Renal cortical epithelial cell (primary cell): ENCODE measurements at regions not wholly inside any gene's neighbourhood (a gene's known extent, or its start where the extent isn't known, plus 50 kb on each side); places are given as distances from the start of the nearest gene placed in this dataset.
"Not testable (repeated sequence)": the region's sequence is repeated elsewhere in the genome, so short reads cannot be mapped to it uniquely, and the experiment has no call there.

Source experiments
- DNase-seq: peaks from one replicate; pipeline ENCODE4 v3.0.0-alpha.2; 2011; ENCODE audit warnings: low read depth

DNA sequence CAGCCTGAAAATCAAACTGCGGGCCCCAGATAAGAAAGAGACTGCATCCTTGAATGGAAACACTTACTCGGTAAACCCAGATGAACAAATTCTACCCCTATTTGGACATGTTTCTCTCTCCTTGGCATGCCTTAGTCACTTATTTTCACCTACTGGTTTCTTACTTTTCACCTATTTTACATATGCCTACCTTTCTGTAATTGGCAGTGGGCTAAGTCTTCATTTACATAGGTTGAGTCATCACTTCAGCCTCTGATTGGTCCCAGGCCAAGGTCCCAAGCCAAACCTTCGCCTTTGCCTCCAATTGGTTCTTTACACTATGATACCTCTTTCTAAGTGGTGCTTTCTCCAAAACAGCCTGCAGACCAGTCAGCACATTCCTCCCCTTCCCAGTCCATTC, 111.3 kb downstream of the DYRK2 start:
- DNase-seq = peak; percentile 12

DNA sequence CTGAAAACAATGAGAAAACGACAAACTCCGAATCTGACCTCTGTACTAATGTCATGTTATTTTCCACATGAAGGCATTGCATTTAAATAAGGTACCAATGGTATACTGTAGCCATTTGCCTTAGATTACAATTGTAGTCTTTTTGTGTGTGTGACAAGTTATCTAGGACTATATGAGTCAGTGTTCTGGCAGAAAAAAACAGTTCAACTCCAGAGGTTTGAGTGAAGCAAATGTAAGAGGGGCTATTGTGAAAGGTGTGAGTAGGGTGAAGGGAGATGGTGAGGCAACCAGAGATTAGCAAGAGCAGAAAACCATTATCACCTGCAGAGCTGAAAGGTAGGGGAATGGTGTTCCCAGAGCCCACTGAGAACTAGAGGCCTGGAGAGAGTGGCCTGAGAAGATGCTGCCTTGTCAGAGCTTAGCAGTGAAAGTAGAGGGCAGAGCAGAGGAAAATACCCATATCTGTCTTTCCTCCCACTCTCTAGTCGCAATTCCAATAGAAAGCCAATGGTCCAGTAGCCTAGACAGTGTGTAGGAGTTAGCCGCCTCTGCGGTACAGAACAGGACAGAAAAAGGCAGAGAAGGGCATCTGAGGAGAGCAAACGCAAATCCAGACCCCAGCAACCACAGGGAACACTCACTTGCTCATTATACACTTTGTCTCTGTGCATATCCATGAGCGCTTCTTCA, 112.2 kb downstream of the DYRK2 start:
- DNase-seq = peak; percentile 27

DNA sequence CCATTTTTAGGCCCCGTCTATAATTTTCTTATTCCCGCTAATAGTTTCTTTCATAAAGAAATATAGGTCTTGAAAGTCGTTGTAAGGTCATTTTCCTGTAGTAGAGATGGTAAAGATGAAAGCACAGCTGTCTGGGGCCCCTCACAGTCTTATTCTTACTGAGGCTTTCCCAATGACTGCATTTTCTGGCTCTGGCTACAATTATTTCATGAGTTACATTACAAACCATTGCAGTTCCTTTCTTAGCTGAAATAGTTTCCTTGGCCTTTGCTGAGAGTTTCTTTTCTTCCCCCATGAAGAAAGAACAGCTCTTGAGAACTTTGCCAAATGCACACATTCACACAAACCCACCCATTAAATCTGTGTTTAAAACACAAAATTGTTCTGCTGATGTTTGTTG, 113.0 kb downstream of the DYRK2 start:
- DNase-seq = no peak

DNA sequence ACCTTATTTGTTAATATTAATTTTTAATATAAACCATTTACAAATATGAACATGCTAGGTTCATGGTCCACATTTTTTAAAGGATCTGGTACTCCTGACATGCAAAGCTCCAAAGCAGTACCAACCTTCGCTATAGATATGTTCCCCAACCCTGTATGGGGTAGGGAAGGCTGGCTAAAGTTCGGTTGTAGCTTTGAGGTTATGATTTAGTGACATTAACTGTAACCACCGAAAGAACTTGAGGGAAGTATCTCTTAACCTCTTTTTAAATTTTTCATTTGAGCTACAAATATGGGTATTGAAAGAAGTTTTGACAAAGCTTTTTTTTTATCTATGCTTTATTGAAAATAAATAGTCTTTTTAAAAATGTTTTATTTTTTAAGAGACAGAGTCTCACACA, 115.5 kb downstream of the DYRK2 start:
- DNase-seq = no peak

DNA sequence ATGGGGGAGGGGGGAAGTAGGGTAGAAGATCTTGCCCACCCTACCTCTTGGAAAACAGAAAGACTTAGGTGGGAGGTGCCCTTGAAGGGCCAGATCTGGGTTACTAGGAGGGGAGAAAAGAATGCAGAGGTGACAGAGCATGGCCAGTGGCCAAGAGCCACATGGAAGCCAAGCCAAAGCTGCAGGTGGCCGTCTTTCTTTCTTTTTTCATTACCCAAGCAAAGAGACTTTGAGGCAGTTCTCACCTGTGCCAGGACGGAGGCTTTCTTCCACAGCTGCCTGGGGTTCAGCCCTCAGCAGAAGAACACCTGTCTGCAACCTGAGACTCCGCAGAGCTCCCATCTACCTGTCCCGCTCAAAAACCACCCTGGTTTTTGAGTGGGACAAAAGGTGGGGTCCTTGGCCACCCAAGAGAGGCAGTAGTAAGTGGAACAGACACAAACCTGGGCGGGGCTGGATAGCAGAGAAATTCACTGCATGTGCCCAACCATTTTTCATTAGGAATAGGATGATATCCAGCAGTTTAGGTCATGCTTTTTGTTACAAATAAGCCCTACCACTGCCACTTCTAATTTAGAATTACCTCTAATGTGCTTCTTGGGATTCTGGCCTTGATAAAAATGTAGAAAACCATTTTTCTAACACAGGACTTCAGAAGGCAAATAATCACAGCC, 116.5 kb downstream of the DYRK2 start:
- DNase-seq = no peak

DNA sequence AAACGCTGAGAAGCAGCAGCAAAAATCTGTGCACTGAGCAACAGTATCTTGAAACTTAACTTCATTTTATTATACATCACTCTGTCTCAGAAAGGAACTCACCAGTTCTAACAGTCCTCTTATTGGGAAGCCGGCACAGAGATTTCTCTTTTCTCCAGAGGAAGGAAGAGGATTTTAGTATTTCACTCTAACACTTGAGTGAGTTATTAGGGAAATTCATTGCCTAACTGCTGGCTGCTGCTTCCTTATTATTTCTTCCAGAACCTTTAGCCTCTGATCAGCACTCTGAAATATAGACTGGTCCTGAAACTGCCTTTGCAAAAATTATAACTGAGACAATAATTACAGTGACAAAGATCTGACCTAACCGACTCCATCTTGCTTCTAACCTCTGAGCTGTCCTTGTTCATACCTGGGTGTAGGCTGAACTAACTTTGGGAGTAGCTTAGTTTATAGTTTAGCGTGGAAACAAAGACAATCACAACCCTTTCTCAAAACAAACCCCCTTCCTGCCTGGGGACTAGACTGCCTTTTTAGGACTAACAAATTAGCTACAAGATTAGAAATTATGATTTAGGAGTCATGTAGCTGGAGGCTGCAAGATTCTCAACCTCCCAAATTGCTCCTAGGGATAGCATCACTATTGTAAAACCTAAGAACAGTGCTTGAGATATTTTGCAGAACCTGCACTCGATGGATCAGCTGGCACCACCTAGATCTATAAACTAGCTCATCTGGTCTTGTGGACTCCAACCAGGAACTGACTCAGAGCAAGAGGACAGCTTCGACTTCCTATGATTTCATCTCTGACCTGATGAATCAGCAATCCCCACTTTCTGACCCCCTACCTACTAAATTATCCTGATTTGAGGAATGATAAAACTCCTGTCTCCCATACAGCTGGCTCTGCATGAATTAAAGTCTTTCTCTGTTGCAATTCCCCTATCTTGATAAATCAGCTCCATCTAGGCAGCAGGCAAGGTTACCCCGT, 117.5 kb downstream of the DYRK2 start:
- DNase-seq = peak; percentile 60

DNA sequence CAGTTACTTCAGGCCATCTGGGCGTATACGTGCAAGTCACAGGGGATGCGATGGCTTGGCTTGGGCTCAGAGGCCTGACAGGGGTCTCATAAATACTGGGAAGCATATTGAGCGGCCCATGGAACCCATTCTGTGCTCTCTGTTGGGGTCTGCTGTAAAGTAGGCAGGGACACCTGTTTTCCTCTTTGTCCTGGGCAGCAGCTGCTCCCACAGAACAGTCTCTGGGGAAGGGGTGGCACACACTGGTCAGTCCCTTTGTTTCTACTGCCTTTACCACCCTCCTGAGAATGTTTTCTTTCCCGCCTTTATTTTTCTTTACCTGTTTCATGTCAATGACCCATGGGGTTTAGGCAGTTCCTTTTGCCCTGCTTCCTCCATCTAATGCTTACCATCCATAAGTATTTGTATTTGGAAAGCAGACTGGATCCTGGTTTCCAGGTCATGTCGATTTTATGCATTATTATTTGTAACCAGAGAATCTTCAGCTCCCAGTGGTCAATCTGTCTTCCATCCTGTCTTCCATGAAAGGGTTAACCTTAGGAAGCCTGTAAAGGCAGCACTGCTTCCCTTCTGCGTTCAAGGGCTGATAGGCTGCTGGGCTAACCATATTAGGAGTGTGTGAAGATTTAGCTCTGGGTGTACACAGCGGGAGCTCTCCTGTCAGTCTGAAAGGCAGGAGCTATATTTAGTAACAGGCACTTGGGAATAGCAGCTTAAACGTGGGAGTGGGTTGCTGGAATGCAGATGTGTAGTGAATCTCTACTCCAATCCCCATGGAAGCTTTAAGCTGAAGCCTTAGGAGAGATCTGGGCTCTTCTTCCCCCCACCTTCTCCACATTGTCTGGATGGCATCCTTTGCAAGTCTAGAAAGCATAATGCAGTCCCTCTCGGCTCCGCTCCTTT, 124.0 kb downstream of the DYRK2 start:
- peak; percentile 11 for DNase-seq

DNA sequence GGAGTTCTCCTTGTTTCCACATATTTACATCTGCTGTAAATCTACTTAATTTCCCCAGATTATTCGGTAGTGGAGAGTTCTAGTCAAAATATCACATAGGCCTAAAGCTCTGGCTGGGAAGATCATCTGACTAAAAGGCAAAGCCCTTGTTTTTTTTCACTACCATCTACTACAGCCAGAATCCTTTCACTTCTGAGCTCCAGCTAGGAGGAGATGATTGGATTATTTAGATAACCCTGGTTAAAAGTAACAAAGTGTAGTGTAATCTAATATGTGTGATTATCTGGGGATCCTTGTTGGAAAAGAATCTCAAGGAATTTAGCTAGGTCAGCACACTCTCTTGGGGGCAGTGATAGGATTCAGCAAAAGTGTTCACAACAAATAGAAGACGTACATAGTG, 125.4 kb downstream of the DYRK2 start:
- DNase-seq = no peak

DNA sequence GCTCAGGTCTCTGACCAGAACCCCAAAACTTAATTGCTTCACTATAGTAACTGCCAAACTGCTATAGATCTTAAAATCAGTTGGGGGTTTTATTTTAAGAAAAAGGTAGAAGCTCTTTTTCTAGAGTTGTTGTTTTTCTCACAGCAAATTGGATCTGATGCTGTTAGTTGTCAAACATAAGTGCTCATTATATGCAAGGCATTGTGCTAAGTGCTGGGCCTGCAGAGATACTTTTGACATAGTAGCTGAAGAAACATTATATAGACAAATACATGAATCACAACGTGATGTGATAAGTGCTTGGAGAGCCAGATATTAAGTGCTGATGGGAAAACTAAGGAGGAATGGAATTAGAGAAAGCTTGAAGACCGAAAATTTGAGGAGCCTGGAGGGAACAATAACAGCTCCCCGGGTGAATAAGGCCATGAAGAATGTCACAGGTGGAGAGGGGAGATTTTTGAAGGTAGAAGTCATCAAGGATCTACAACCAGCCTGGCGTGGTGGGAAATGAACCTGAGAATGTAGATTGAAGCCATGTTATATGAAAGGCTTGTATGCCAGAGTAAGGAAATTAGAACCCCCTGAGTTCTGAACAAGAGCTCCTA, 126.5 kb downstream of the DYRK2 start:
- DNase-seq = peak; percentile 52

DNA sequence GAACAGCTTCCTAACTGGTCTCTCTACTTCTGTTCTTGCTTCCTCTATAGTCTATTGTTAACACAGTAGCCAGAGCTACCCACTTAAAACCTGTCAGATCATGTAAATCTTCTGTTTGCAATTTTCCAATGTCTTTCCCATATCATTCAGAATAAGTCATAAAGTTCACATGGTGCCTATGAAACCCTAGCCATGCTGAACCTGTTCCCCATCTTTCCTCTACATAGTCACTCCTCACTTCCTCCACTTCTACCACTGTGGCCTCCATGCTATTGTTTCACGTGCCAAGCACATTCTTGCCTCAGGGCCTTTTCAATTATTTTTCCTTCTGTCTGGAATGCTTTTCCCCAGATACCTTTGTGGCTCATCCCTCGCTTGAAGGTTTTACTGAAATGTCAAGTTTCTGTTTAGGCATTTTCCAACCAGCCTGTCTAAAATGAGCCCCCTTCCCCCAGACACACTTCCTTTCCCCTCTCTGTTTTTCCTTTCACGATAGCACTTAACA, 132.1 kb downstream of the DYRK2 start:
- DNase-seq = no peak

DNA sequence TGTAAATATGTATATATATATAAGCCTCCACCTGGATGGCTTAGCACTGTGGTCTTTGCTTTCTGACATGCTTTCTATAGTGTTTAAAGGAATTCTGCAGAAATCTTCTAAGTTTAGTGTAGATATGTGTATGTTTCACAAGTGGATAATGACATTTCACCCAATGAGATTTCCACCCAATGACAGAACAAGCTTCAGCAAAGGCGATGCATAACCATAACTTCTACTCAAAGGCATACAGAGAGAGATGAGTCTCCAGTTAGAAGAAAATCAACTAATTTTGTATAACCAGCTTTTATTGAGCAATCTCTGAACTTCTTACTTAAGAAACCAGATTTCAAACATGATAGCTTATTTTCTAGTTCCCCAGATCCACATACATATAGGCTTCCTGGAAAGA, 134.0 kb downstream of the DYRK2 start:
- no peak for DNase-seq

DNA sequence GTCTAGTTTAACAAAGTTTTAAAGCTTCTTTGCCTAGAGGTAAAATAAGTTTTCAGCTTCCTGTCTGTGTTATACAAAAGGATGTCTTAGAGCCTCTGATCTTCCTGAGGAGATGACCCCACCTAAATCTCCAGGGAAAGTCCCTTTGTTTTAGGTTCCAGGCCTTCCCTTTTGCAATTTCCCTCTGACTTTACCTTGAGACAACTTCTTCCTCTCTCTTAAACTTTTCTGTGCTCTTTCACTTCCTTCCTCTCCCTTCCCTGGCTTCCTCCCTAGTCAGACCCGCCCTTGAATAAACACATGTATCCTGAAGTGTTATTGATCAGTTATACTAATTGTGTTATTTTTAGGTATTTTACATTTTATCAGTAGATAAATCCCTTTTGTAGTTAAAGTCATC, 134.8 kb downstream of the DYRK2 start:
- no peak for DNase-seq

DNA sequence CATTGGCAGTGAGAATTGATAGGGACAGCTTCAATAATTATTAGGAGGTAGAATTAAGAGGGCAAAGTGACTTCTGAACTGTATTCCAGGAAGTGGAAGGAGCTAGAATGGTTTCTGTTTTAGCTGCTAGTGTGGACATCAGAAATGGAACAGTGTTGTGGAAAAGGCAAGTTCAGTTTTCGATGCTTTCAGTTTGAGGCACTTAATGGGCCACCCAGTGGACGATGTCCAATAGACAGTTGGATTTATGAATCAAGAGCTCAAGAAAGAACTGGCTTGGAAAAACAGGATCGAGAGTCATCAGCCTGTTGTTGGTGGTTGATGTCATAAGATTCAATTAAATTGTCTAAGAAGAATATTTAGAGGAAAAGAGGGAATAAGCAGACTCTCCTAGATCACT, 136.3 kb downstream of the DYRK2 start:
- no peak for DNase-seq

DNA sequence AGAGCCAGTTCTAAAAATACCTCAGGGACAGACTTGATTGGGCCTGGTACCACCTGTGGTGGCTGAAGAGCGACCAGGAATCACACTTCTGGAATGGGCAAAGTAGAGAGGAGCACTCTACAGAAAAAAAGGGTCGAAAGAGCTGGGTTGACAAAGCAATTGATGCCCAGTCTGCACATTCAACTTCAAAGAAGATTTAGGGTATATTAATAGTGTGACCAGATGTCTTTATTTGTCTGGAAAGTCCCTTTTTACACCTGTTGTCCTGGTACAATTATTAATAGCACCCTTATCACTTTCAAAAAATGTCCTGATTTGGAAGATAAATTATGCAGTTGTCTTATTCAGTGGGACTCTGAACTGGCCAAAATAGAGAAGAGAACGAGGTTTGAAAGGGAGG, 137.5 kb downstream of the DYRK2 start:
- no peak for DNase-seq

DNA sequence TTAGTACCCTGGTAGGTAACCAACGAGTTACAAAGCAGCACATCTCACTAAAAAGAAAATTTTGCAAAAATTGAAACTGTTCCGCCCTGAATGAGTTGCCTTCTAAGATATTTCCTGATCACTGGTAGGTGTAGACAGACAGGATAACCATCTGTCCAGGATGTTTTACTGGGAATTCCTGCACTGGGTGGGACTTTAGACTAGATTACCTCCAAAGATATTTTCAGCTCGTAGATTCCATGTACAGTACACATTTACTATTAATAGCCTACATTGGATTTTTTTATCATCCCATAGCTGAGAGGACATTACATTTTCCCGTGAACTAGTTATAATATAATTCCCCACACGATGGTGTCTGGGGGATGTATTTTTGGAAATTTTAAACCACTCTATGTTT, 139.6 kb downstream of the DYRK2 start:
- DNase-seq = no peak

DNA sequence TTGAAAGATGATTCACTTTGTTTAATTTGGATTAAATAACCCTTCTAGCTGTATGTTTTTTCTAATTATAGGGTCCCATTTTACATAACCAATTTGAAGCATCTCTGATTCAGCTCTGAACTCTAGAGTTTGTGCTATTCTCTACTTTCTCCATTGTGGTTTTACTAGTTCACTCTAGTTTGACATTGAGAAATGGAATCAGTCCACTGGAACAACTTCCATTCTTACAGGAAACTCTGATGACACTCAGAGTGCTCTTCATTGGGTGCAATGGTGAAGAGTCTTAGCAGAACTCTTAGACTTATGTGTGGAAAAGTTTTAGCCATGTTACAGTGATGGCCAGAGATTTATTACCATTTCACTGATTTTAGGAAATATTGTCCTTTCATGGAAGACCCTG, 140.7 kb downstream of the DYRK2 start:
- DNase-seq = peak; percentile 74

DNA sequence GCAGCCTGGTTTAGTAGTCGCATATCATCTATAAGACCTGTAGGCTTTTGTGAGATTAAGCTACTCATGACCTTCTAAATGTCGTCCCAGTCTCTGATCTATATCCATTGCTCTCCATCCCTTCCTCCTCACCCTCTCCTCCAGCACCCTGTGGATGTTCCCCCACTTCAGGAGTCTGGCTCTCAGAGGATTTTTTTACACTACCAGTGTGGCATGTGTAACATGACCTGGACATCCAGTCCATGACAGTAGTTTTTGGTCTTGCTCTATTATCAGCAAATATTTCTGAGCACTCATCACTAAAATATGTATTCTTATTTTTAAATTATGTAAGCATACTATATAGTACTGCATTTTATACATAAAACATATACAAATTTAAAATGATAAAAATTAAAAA, 142.1 kb downstream of the DYRK2 start:
- DNase-seq = no peak

DNA sequence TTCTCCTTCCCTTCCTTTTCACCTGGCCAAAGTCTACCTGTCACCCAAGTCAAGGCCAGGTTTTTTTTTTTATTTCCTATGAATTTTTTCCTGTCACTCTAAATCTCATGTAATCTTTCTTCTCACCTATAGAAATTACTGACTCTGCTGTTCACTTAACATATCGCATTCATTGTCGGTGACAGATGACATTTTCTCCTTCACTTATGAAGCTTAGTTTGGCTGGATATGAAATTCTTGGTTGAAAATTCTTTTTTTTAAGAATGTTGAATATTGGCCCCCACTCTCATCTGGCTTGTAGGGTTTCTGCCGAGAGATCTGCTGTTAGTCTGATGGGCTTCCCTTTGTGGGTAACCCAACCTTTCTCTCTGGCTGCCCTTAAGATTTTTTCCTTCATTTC, 142.8 kb downstream of the DYRK2 start:
- not testable (repeated sequence) for DNase-seq

DNA sequence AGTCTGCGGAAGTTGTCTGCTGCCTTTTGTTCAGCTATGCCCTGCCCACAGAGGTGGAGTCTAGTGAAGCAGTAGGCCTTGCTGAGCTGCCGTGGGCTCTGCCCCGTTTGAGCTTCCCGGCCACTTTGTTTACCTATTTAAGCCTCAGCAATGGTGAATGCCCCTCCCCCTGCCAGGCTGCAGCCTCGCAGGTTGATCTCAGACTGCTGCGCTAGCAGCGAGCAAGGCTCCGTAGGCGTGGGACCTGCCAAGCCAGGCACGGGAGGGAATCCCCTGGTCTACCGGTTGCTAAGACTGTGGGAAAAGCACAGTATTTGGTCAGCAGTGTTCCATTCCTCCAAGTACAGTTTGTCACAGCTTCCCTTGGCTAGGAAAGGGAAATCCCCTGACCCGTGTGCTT, 143.6 kb downstream of the DYRK2 start:
- no peak for DNase-seq

DNA sequence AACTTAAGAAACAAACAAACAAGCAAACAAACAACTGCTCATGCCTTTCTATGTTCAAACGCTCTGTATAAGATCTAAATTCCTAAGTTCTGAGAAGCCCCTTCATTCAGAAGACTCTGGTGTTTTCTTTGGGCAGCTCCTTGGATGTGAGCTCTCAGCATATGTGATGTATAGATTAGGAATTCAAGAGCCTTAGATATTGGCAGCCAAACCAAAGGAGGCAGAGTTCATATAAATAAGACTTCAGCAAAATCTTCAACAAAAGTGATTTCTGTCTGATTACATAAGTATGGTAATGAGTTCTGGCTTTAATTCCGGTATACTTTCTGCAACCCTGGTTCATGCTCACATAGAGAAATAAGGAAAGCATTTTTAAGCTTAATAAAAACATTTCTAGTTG, 145.6 kb downstream of the DYRK2 start:
- no peak for DNase-seq

DNA sequence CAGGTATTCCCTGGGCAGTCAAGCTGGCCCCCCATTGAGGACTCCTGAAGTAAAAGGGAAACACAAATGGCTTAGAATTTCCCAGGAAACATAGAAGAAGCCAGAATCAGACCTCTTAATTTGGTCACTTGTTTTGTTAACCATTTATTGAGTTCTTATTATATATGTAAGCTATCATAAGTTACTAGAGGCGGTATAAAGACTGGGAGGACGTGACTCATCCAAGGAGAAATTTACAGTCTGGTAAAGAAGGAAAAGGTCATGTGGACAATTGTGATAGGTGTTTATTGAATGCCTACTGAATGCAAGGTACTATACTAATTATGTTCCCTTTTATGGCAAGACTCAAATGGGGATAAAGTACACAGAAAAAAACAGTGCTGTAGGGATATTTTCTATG, 146.7 kb downstream of the DYRK2 start:
- peak; percentile 72 for DNase-seq
